Astrocyte (in vitro differentiated cells and primary cell): ENCODE measurements at regions not wholly inside any gene's neighbourhood (a gene's known extent, or its start where the extent isn't known, plus 50 kb on each side); places are given as distances from the start of the nearest gene placed in this dataset.

ENCODE experiments used
- DNase-seq: peaks from one replicate; pipeline ENCODE4 v3.0.0-alpha.2; 2010; ENCODE audit warnings: low read depth
- FAIRE-seq: peaks from 2 replicates; lab custom pipeline; 2011; peaks lifted over from hg19 to GRCh38; lab: Jason Lieb, UNC
- H2AFZ ChIP-seq: 2 replicates; pipeline ENCODE4 v1.6.0; 2012; ENCODE audit warnings: low read depth, low read length, inconsistent platforms
- H3K27ac ChIP-seq: 2 replicates; pipeline ENCODE4 v1.5.1; 2011; ENCODE audit warnings: low read depth, low read length, inconsistent platforms
- H3K27me3 ChIP-seq: 2 replicates; pipeline ENCODE4 v1.6.0; 2011; ENCODE audit warnings: low read length, inconsistent platforms; ENCODE audit not compliant: insufficient read depth
- H3K36me3 ChIP-seq: 2 replicates; pipeline ENCODE4 v1.5.1; 2011; ENCODE audit warnings: low read length, inconsistent platforms; ENCODE audit not compliant: insufficient read depth
- H3K4me1 ChIP-seq: 2 replicates; pipeline ENCODE4 v1.5.1; 2011; ENCODE audit warnings: low read length, inconsistent platforms; ENCODE audit not compliant: insufficient read depth
- H3K4me2 ChIP-seq: 2 replicates; pipeline ENCODE4 v1.6.0; 2012; ENCODE audit warnings: low read length, inconsistent platforms
- H3K4me3 ChIP-seq: 2 replicates; pipeline ENCODE4 v1.5.1; 2011; ENCODE audit warnings: low read depth, mild to moderate bottlenecking, low read length, inconsistent platforms; ENCODE audit not compliant: insufficient read depth
- H3K79me2 ChIP-seq: 2 replicates; pipeline ENCODE4 v1.6.0; 2012; ENCODE audit warnings: mild to moderate bottlenecking, low read length, inconsistent platforms; ENCODE audit not compliant: insufficient read depth
- H3K9ac ChIP-seq: 2 replicates; pipeline ENCODE4 v1.6.0; 2012; ENCODE audit warnings: mild to moderate bottlenecking, low read length, inconsistent platforms
- H3K9me3 ChIP-seq: 2 replicates; pipeline ENCODE4 v1.5.1; 2012; ENCODE audit warnings: low read depth, mild to moderate bottlenecking, low read length, inconsistent platforms; ENCODE audit not compliant: insufficient read depth
- H4K20me1 ChIP-seq: 2 replicates; pipeline ENCODE4 v1.6.0; 2012; ENCODE audit warnings: low read length, inconsistent platforms; ENCODE audit not compliant: insufficient read depth
- H3K27ac Mint-ChIP-seq: one replicate; pipeline ENCODE4 v1.8.0; 2021; ENCODE audit warnings: mild to moderate bottlenecking, mixed read lengths; ENCODE audit not compliant: unreplicated experiment
- H3K27me3 Mint-ChIP-seq: one replicate; pipeline ENCODE4 v1.8.0; 2021; ENCODE audit warnings: low read depth, mixed read lengths; ENCODE audit not compliant: unreplicated experiment
- H3K36me3 Mint-ChIP-seq: one replicate; pipeline ENCODE4 v1.8.0; 2021; ENCODE audit warnings: low read depth, mixed read lengths; ENCODE audit not compliant: unreplicated experiment
- H3K4me1 Mint-ChIP-seq: one replicate; pipeline ENCODE4 v1.8.0; 2021; ENCODE audit warnings: low read depth, mixed read lengths; ENCODE audit not compliant: unreplicated experiment
- H3K4me3 Mint-ChIP-seq: one replicate; pipeline ENCODE4 v1.8.0; 2021; ENCODE audit warnings: mild to moderate bottlenecking, moderate library complexity, mixed read lengths; ENCODE audit not compliant: unreplicated experiment
- H3K9me3 Mint-ChIP-seq: one replicate; pipeline ENCODE4 v1.8.0; 2021; ENCODE audit warnings: mild to moderate bottlenecking, mixed read lengths; ENCODE audit not compliant: unreplicated experiment
- EZH2 ChIP-seq: IDR thresholded peaks from 2 replicates; pipeline ENCODE4 v1.6.1; 2012; ENCODE audit warnings: mild to moderate bottlenecking, low read length, inconsistent platforms; ENCODE audit not compliant: insufficient read depth
- TF ChIP-seq, protein P1 (sequence below): IDR thresholded peaks from 2 replicates; pipeline ENCODE4 v1.5.1; 2011; ENCODE audit warnings: low read depth, mild to moderate bottlenecking, inconsistent platforms, low read length, moderate library complexity; ENCODE audit not compliant: insufficient read depth

DNA sequence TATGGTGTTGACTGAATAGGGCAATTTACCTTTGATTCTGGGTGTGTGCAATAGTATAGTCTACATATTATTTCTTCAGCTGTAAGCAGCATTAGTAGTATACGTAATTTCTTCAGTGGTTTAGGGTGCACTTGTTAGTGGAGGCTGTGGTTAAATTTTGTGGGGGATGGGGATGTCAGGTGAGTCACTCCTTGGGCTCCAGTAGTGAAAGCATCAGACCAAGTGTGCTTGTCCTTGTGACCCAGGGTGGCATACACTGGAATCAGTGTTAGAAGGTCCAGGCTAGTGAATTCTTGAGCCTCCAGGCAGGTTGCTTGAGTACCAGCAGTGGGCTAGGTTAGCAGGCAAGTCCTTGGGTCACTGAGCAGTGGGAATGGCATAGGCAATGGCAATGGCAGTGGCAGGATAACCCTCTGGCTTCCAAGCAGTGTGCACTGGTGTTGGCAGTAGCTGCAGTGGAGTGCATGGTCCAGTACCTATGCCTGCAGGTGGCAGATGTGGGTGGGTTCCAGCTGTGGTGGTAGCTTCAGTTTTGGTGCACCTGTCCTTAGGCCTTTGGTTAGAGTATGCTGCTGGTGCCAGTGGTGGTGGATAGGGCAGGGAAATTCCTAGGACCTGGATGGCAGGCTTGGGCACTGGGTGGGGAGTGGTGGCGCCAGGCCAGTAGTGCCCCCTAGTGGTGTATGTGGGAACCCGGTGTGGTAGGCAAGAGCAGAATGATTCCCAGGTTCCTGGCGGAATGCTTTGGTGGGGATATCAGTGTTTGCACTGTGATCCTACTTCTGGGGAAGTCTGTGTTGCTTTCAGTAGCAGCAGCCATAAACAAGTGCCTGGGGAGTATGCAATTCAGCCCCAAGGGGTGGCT, 531.0 kb downstream of the SMARCA1 start:
- no peaks in the 10 kb centered on the region for H3K27me3 ChIP-seq
- no peaks in the 10 kb centered on the region for H3K4me1 ChIP-seq
- no peaks in the 10 kb centered on the region for H3K4me1 Mint-ChIP-seq
- no peaks in the 10 kb centered on the region for H3K27me3 Mint-ChIP-seq
- TF ChIP-seq, protein P1, sequence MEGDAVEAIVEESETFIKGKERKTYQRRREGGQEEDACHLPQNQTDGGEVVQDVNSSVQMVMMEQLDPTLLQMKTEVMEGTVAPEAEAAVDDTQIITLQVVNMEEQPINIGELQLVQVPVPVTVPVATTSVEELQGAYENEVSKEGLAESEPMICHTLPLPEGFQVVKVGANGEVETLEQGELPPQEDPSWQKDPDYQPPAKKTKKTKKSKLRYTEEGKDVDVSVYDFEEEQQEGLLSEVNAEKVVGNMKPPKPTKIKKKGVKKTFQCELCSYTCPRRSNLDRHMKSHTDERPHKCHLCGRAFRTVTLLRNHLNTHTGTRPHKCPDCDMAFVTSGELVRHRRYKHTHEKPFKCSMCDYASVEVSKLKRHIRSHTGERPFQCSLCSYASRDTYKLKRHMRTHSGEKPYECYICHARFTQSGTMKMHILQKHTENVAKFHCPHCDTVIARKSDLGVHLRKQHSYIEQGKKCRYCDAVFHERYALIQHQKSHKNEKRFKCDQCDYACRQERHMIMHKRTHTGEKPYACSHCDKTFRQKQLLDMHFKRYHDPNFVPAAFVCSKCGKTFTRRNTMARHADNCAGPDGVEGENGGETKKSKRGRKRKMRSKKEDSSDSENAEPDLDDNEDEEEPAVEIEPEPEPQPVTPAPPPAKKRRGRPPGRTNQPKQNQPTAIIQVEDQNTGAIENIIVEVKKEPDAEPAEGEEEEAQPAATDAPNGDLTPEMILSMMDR: no peak
- no peak for TF ChIP-seq EZH2
- H3K9me3 Mint-ChIP-seq: peaks cover 1% of the 10 kb centered on the region
- no peak overlapping the region for H3K9ac ChIP-seq
- H3K79me2 ChIP-seq: no peaks in the 10 kb centered on the region
- H4K20me1 ChIP-seq: no peaks in the 10 kb centered on the region
- no peaks in the 10 kb centered on the region for H3K36me3 ChIP-seq
- H3K27ac Mint-ChIP-seq: no peak overlapping the region
- H3K36me3 Mint-ChIP-seq: no peaks in the 10 kb centered on the region
- H3K4me3 Mint-ChIP-seq: no peak overlapping the region
- H3K9me3 ChIP-seq: peaks cover 3% of the 10 kb centered on the region
- H2AFZ ChIP-seq: no peak overlapping the region
- H3K4me2 ChIP-seq: no peak overlapping the region
- no peak for FAIRE-seq
- no peak for DNase-seq
- no peak overlapping the region for H3K4me3 ChIP-seq
- H3K27ac ChIP-seq: no peak overlapping the region

DNA sequence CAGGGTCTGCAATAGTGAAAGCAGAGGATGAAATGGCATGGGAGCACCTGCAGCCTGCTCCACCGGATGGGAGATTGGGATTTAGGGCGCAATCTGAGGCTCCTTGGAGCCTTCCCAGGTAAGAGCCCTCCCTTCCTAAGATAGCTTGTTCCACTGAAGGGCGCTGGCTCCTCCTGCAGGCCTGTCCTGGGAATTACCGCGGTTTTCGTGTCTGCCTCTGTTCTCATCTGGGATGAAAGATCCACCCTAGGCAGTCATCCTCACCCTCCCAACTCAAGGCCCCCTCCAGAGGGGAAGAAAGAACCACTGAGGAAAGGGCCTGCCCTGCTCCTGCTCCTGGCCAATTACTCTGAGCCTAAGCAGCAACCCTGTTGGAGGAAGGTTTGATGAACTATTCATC, 547.5 kb downstream of the SMARCA1 start:
- Mint-ChIP-seq H3K36me3 (no peaks in the 10 kb centered on the region), H3K27ac (no peak overlapping the region), H3K9me3 (no peaks in the 10 kb centered on the region), H3K27me3 (no peaks in the 10 kb centered on the region), H3K4me1 (no peaks in the 10 kb centered on the region), H3K4me3 (no peak overlapping the region)
- no peak overlapping the region for H3K27ac ChIP-seq
- H2AFZ ChIP-seq: no peak overlapping the region
- no peak overlapping the region for H3K9ac ChIP-seq
- H3K4me2 ChIP-seq: no peak overlapping the region
- no peaks in the 10 kb centered on the region for H3K79me2 ChIP-seq
- no peaks in the 10 kb centered on the region for H3K36me3 ChIP-seq
- no peaks in the 10 kb centered on the region for H3K27me3 ChIP-seq
- FAIRE-seq (no peak), DNase-seq (no peak)
- H3K4me3 ChIP-seq: no peak overlapping the region
- no peak for TF ChIP-seq EZH2
- TF ChIP-seq, protein P1: peak; percentile 44
- no peaks in the 10 kb centered on the region for H3K9me3 ChIP-seq
- H3K4me1 ChIP-seq: no peaks in the 10 kb centered on the region
- H4K20me1 ChIP-seq: no peaks in the 10 kb centered on the region

DNA sequence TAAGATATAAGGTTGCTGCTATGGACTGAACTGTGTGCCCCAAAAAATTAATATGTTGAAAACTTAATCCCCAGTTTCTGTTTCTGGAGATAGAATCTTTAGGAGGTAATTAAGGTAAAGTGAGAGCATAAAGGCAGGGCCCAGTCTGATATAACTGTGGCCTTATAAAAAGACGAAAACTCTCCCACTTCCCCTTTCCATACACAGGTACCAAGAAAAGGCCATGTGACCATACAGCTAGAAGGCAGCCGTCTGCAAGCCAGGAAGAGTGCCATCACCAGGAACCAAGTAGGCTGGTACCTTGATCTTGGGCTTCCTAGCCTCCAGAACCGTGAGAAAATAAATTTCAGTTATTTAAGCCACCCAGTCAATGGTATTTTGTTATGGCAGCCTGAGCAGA, 550.3 kb downstream of the SMARCA1 start:
- DNase-seq (no peak), FAIRE-seq (no peak)
- Histone ChIP-seq H3K9me3 (no peaks in the 10 kb centered on the region), H2AFZ (no peak overlapping the region), H4K20me1 (no peaks in the 10 kb centered on the region), H3K79me2 (no peaks in the 10 kb centered on the region), H3K36me3 (no peaks in the 10 kb centered on the region), H3K4me1 (no peaks in the 10 kb centered on the region), H3K9ac (no peak overlapping the region), H3K4me2 (no peak overlapping the region), H3K4me3 (no peak overlapping the region), H3K27ac (no peak overlapping the region), H3K27me3 (no peaks in the 10 kb centered on the region)
- no peaks in the 10 kb centered on the region for H3K9me3 Mint-ChIP-seq
- H3K4me1 Mint-ChIP-seq: no peaks in the 10 kb centered on the region
- no peak overlapping the region for H3K4me3 Mint-ChIP-seq
- no peaks in the 10 kb centered on the region for H3K27me3 Mint-ChIP-seq
- TF ChIP-seq, protein P1: no peak
- no peak for TF ChIP-seq EZH2
- no peaks in the 10 kb centered on the region for H3K36me3 Mint-ChIP-seq
- no peak overlapping the region for H3K27ac Mint-ChIP-seq
